ENCODE measurements at regions not wholly inside any gene's neighbourhood (a gene's known extent, or its start where the extent isn't known, plus 50 kb on each side); places are given as distances from the start of the nearest gene placed in this dataset.

GRCh38 chr2:105587637-105588036, 157.1 kb upstream of the NCK2 start:
- in situ Hi-C loops (cut with MboI; ENCODE audit: low sequenced_read_pairs, unreplicated experiment): loop anchor here (25.0 kb wide), 1 partner anchor 375 kb away; no protein-coding TSS in a partner anchor

GRCh38 chr2:105584435-105585010, 160.2 kb upstream of the NCK2 start:
- DNase-seq (ENCODE audit: low spot score): no peak

More at GRCh38 chr2:105587637-105588036, 157.1 kb upstream of the NCK2 start:
- no peak for TF ChIP-seq CTCF (IDR thresholded peaks at IDR 0.05; ENCODE audit: borderline replicate concordance, control extremely low read depth, extremely low read depth, insufficient read depth, missing control alignments)
- no peak for DNase-seq (ENCODE audit: low spot score)

GRCh38 chr2:105582952-105583660, 161.6 kb upstream of the NCK2 start:
- TF ChIP-seq CTCF (IDR thresholded peaks at IDR 0.05; ENCODE audit: borderline replicate concordance, control extremely low read depth, extremely low read depth, insufficient read depth, missing control alignments): no peak
- in situ Hi-C loops (cut with MboI; ENCODE audit: low sequenced_read_pairs, unreplicated experiment): loop anchor here (25.0 kb wide), 1 partner anchor 379 kb away; no protein-coding TSS in a partner anchor
- DNase-seq (ENCODE audit: low spot score): no peak

More at GRCh38 chr2:105584435-105585010, 160.2 kb upstream of the NCK2 start:
- in situ Hi-C loops (cut with MboI; ENCODE audit: low sequenced_read_pairs, unreplicated experiment): loop anchor here (25.0 kb wide), 1 partner anchor 378 kb away; no protein-coding TSS in a partner anchor
- TF ChIP-seq CTCF (IDR thresholded peaks at IDR 0.05; ENCODE audit: borderline replicate concordance, control extremely low read depth, extremely low read depth, insufficient read depth, missing control alignments): no peak

- DNase-seq (ENCODE audit: low spot score): no peak
- TF ChIP-seq CTCF (IDR thresholded peaks at IDR 0.05; ENCODE audit: borderline replicate concordance, control extremely low read depth, extremely low read depth, insufficient read depth, missing control alignments): no peak
- in situ Hi-C loops (cut with MboI; ENCODE audit: low sequenced_read_pairs, unreplicated experiment): loop anchor here (25.0 kb wide), 1 partner anchor 381 kb away; no protein-coding TSS in a partner anchor
These were observed 163.2 kb upstream of the NCK2 start for GRCh38 chr2:105581555-105581944.

GRCh38 chr2:105580870-105581554, 163.7 kb upstream of the NCK2 start:
- TF ChIP-seq CTCF (IDR thresholded peaks at IDR 0.05; ENCODE audit: borderline replicate concordance, control extremely low read depth, extremely low read depth, insufficient read depth, missing control alignments): no peak
- no peak for DNase-seq (ENCODE audit: low spot score)
- in situ Hi-C loops (cut with MboI; ENCODE audit: low sequenced_read_pairs, unreplicated experiment): loop anchor here (25.0 kb wide), 1 partner anchor 381 kb away; no protein-coding TSS in a partner anchor

GRCh38 chr2:105580216-105580615, 164.5 kb upstream of the NCK2 start:
- in situ Hi-C loops (cut with MboI; ENCODE audit: low sequenced_read_pairs, unreplicated experiment): loop anchor here (25.0 kb wide), 1 partner anchor 382 kb away; no protein-coding TSS in a partner anchor
- TF ChIP-seq CTCF (IDR thresholded peaks at IDR 0.05; ENCODE audit: borderline replicate concordance, control extremely low read depth, extremely low read depth, insufficient read depth, missing control alignments): no peak
- no peak for DNase-seq (ENCODE audit: low spot score)

All from GM13976 (cell line).